ENCODE measurements at regions not wholly inside any gene's neighbourhood (a gene's known extent, or its start where the extent isn't known, plus 50 kb on each side); places are given as distances from the start of the nearest gene placed in this dataset.
A peak's percentile ranks its signal among the peaks of the same experiment; 100 is the strongest.
"Not testable (repeated sequence)": the region's sequence is repeated elsewhere in the genome, so short reads cannot be mapped to it uniquely, and the experiment has no call there.

DNA sequence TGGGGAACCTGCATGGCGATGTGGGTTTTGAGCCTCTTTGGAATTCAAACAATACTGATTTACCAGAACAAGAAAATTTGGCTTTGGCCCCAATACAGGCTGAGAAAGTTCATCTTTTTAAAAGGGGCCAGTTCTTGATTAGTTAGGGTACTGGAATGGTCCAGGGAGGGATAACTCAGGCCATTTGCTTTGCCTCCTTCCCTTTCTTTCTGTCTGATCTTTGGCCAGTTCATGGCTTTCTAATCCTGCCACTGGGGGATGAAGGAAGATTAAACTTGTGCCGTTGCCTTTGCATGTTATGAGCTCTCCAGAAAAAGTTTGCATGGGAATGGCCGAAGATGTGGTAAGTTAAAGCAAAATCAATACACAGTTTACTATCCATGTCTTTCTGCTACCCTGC lies 78.4 kb downstream of the ADAMTS15 start:
- no peak for DNase-seq (ENCODE audit: low spot score)

DNA sequence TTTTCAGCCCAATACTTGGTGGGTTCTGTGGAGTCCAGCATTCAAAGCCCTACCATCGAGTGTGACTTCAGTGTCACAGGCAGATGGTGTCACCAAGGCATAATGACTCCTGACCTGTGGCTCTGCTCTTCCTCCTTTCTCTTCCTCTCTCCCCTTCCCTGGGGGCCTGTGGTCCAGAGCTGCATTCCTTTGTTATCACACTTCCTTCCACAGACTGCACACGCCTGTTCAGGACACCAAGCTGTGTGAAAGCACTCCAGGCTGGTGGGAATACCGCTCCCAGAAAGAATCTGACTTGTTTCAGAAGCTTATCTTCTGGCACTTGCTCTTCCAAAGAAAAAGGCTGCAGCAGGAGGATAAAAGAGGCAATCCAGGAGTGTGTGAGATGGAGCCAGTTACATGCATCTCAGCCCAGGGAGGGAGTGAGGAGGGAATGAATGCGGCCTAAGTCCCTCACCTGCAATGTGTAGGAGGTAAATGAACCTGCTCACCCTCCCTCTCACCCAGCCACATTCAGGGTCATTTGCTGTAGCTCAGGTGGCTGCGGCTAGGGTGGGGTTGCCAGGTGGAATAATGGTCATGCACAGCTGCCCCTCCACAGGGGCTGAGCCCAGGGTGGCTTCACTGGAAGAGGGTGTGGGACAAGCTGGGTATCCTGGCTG lies 79.3 kb downstream of the ADAMTS15 start:
- peak; percentile 41 for DNase-seq (ENCODE audit: low spot score)

DNA sequence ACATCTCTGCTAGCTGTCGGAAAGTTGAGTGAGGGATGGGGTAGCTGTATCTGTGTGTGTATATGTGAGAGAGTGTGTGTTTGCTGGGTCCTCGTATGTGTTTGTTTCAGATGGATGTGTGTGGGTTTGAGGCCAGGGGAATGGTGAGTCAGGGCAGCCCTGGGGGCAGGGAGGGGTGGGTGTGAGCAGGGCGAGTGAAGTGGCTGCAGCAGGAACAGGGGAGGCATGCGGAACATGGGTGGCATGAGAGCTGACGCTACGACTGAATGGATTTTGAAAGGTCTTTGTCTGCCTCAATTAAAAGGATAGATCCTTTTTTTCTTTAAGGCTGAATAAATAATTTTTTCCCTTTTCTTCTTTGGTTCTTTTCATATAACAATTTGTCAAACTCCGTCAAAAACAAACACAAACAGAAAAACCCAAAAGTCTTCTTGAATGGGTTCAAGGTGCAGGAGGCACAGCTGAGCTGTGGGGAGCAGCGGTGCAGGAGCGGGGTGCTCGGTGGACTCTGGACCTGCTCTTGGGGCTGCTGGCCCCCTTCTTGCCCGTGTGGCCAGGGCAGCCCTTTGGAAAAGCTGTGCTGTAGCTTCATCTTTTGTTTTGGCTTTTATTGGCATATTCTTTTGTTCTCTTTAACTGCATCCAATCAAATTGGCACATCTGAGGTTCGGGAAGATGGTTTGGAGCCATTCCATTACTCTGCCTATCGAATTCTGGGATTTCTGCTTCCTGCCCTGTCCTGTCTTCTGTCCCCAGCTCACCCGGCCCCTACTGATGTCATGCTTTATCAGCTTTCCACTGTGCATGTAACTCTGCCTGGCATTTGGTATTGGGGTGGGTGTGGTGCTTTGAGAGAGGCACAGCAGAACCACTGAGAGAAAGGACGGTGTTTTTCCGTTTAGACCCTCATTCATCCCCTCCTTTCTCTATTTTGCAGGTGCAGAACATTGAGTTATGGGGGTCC lies 80.1 kb downstream of the ADAMTS15 start:
- no peak for DNase-seq (ENCODE audit: low spot score)

DNA sequence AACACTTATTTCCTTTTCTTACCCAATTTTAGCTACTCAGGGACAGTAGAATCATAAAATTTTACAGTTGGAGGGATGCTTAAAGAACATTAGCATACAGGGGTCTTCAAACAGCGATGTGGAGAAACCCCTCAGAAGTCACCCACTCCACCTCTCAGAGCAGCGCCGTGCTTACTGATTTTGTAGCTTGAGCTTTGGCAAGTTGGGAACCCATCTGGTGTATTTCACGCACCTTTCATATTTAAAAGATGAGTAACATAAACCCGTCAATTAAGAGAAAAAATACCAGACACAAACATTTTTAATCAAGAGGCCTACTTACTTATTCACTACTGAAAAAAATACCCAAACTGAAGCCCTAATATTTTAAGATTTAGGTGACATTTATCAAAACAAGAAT lies 80.9 kb downstream of the ADAMTS15 start:
- DNase-seq (ENCODE audit: low spot score): no peak

DNA sequence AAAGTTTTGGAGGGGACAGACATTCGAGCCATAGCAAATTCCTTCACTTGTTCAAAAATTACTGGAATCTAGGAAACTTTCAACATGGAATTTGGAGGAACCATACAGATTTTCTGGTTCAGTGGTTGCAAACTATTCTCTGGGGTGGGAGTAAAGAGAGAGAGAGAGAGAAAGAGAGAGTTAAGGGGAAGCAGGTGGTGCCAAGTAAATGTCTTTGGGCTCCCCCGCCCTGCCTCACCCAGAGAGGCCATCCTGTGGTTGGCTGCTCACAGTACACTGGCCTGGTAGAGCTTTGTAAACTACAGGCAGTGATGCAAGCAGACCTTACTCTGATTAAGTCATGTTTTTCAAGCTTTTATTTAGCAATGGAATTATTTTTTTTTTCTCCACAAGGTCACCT lies 82.6 kb downstream of the ADAMTS15 start:
- DNase-seq (ENCODE audit: low spot score): peak; percentile 84

DNA sequence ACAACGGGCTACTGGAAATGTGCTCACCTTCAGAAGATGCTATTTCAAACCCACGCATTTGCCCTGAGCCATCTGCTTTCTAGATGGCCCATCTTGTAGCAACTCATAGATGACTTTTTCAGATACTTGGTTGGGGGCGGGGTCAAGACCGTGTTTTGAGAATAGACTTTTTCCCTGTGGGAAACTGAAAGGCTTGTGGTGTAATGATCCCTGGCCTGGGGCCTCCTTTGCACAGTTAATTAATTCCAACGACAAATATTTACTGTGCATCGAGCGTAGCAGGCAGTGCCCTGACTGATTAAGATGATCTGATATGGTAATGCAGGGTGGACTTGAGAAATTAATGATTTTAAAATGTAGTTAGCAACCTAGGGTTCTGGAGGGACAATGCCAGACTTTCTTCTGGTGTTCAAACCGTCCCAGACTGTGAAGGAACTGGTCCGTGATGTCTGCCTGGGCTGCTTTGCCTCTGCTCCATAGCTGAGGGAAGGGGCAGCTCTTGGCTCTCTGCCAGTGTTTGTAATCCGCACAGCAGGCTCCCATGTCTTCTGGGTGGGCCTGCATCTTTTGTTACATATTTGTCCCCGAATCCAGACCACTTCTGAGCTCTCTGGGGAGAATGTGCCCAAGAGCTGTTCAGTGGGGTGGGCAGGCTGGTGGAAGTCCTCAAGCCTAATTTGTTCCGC lies 84.8 kb downstream of the ADAMTS15 start:
- DNase-seq (ENCODE audit: low spot score): no peak

DNA sequence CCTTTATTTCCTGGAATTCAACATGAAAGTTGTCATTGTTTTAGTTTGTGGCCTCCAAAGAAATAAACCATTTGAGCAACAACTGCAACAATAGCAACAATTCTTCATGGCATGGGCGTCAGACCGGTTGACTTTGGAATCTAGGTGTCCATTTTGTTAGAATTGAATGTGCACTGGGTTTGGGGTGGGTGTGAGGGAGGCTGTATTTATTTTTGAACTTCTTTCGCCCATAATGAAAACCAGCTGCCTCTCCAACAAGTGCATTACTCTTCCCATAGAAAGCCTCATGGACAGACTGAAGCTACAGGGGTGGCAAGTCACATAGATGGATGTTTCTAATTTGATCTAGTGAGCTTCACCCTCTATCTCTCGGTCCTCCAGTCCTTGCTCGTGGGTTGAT lies 85.4 kb downstream of the ADAMTS15 start:
- DNase-seq (ENCODE audit: low spot score): no peak

DNA sequence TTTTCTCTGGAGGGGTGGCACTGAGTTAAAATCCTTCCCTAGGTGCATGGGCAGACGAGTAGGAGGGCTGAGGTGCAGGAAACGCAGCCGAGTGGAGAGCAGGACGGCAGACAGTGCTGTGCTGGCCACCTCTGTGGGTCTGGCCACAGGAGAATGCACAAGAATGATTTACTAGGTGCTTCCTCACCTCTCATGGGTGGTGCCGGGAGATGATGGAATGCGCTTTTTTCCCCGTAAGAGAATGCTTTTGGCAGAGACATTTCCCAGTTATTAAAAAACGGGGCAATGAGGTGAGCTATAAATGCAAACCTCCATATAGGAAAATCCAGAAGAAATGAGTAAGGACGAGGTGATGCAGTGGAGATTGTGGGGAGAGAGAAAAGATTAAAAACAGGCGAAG lies 86.1 kb downstream of the ADAMTS15 start:
- no peak for DNase-seq (ENCODE audit: low spot score)

DNA sequence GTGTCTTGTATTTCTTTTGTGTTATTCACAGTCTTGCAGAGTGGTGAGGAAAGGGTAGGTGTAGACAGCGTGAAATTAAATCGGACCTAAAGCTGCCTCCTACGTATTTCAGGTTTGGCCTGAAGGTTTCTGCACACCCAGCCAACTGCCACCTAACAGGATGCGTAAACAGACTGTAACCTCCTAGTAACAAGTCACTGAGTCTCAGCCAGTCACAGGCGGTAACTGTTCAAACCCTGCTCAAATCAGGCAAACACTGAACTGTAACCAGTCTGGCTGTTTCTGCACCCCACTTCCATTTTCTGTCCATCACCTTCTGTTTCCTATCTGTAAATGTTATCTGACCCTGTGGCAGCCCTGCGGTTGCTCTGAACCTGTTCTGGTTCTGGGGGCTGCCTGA lies 87.1 kb downstream of the ADAMTS15 start:
- no peak for DNase-seq (ENCODE audit: low spot score)

DNA sequence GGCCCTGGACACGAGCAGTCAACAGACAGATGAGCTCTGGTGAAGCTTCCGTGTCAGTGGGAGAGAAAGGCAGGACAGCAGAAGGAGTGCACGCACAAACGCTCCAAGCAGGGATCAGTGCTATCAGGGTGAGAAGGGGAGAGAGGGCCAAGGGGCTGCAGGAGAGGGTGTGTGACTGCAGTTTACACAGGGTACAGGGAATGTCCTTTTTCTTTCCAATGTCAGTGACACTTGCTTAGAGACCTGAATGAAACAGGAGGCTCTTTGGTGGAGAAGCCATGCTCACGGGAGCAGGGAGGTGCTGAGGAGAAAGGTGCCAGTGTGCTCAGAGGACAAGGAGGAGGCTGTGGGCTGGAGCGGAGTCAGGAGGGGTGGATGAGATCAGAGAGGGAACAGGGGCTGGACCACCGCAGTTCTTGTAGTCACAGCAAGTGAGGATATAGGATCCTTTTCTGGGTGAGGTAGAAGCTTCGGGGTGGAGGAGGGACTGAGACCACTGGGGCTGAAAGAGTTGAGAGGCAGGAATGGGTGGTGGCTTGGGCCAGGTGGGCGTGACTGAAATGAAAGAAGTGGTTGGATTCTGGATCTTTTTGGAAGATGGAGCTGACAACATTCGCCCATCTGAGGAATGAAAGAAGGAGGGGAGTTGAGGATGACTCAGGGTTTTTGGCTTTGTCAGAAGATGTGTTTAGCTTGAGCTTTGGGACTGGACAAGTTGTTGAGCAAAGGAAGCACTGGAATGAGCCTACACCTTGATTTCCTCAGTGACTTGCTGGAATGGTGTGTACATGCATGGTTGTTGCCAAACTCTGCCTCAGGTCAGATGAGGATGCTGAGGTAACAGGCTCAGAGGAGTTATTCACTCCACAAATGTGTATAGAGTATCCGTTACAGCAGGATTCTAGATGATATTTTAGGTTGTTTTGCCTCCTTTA lies 87.9 kb downstream of the ADAMTS15 start:
- DNase-seq (ENCODE audit: low spot score): no peak

DNA sequence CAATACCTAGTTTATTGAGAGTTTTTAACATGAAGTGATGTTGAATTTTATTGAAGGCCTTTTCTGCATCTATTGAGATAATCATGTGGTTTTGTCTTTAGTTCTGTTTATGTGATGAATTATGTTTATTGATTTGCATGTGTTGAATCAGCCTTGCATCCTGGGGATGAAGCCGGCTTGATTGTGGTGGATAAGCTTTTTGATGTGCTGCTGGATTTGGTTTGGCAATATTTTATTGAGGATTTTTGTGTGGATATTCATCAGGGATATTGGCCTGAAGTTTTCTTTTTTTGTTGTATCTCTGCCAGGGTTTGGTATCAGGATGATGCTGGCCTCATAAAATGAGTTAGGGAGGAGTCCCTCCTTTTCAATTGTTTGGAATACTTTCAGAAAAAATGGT lies 91.2 kb downstream of the ADAMTS15 start:
- DNase-seq (ENCODE audit: low spot score): not testable (repeated sequence)

DNA sequence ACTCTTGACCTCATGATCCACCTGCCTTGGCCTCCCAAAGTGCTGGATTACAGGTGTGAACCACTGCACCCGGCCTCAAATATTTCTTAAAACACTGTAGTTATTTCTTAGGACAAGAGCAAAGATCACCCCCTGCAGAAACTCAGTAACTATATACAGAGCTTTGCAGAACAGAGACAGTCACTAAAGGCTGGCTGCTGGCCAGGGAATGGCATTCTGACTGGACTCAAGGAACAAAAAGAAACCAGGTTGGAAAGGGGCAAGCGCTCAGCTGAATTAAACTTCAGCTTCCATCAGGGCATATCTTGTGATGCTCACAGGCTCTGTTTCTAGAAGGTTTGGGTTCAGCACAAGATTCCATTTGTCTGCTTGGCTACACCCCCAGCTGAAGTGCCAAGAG lies 95.8 kb downstream of the ADAMTS15 start:
- no peak for DNase-seq (ENCODE audit: low spot score)

DNA sequence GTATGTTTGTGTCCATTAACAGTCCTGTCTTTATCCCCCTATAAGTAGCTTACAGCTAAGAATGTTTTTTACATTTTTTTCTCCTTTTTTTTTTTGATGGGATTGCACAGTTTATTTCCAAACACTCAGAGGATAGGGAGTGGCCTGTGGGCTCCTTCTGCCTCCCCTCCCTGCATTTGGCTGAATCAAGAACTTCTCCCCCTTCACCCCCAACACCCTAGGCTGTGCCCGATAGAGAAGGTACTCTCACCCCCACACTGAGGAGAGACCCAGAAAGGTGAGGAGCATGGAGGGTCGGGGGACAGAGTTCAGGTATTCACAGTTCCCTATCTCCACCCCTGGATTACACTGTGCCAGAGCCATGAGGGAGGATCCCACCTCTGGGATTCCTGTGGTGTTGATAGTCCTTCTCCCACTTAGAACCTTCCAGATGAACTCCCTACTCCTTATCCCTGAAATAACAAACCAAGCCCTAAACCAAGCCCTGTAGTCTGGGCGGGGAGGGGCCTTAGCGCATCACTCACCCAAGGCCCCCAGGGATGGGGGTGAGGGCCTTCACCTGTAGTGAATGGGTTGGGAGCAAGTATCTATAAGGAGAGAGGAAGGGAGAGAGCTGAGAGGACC lies 97.1 kb downstream of the ADAMTS15 start:
- no peak for DNase-seq (ENCODE audit: low spot score)

DNA sequence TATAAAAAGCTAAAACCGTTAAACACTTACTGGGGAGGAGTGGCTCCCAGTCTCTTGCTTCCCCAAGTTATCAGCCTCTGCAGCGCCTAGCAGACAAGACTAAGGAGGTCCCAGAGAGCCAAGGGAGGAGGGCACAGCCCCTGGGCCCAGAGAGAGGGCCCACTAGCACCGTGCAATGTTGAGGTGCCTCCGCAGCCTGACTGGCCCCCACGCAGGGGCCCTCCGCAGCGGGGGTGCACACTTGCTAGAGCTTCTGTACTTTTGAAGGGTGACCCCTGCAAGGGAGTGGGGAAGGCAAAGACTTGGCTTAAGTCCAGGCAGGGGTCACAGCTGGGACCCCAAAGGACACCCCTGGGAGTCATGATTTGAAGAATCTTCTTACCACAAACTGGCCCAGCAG lies 98.0 kb downstream of the ADAMTS15 start:
- DNase-seq (ENCODE audit: low spot score): no peak

DNA sequence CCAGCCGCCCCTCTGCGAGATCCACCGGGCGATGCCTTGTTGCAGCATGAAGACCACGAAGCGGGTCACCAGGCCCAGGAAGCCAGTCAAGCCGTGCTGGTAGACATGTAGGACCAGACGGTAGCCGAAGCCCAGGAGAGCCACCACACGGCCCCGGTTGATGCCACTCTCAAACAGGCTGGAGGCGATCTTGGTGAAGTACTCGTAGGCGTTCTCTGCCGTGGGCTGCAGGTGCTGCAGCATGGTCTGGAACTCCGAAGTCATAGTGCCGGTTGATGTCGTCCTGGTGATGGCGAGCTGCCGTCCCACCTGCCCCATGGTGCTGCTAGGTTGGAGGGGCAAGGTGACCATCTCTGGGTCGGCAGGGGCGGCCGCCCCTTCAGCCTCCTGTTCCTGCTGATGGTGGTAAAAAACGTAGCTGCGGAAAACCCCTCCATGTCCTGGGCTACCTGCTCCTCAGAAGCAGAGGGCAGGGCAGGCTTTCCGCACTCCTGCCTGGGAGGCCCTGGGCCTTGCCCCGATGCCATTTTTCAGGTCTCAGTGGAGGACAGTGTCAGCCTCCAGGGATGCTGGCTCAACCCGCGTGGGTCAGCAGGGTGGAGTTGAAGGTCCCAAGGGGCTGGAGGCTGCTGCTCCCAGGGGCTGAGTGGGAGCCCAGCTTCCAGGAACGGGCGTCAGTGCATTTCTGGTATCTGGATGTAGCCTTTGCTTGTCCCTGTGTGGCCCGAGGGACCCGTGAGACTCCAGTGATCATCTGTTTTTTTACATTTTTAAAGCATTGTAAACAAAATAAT lies 98.7 kb downstream of the ADAMTS15 start:
- no peak for DNase-seq (ENCODE audit: low spot score)

DNA sequence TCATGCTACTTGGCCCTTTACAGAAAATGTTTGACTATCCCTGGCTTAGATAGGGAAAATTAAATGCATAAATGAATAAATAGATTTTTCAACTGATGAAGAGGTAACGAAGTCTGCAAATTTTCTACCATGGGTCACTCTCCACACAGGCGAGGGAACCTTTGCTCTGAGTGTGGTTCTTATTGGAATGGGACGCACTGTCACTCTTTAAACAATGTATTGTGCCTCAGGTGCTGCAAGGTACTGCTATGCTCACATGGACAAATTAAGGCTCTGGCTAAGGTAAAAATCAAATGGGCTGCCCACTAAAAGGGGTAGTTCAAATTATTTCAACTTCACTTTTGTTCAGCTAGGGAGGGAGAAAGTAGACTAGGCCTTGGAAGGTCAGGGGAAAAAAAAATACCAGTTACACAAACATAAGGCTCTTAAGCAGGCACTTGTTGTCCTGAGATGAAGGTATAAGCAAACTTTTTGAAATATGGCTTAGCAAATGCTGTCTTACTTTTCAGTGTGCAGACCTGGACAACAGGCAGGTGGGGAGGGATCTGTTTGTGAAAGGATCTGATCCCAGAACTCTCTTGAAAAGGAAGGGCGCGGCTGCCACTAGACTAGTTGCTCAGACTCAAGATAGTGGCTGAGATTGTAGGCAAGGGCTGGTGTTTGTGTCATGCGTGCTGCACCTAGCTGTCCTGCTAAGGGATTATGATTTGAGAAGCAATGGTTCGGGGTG lies 99.5 kb downstream of the ADAMTS15 start:
- DNase-seq (ENCODE audit: low spot score): no peak

DNA sequence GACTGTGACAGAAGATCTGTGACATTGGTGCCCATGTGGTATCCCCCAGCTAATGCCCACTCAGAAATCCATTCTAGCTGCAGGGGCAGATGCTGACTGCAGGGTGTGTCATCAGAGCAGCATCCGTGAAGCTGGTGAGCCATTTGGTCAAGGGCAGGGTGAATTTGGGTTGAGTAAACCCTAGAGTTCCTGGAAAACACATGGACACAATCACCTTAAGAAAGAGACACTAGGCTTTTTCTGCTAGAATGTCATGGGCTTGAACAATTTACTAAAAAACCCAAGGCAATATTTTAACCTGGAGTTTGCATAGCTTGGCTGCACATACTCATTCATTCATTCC lies 100.0 kb downstream of the ADAMTS15 start:
- peak; percentile 31 for DNase-seq (ENCODE audit: low spot score)

DNA sequence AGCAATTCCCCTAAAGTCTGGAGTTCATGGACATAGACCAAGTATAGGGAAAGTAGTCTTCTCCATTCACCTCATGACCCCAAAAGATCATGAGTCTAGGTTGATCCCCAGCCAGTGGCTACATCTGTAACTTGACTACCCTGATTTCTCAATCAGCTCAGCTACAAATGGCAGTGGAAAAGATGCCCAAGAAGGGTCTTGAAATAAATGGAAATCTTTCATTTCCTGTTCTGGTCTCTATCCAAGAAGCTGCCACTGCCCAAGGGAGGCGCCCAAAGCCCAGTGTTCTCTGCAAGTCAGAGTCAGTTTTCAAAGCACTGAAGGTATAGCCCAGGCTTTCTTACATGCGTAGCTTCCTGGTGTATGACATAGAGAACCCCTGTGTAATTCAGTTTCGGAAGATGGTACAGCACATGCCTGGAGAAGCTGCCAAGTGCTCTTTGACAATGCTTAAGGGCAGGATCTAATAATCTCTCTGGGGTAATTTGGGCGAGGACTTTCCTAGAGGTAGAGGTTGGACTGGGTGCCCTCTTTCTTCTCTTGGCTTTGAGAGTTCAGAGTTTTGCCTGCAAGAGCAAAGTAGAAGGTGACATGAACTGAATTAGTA lies 101.1 kb downstream of the ADAMTS15 start:
- DNase-seq (ENCODE audit: low spot score): no peak

DNA sequence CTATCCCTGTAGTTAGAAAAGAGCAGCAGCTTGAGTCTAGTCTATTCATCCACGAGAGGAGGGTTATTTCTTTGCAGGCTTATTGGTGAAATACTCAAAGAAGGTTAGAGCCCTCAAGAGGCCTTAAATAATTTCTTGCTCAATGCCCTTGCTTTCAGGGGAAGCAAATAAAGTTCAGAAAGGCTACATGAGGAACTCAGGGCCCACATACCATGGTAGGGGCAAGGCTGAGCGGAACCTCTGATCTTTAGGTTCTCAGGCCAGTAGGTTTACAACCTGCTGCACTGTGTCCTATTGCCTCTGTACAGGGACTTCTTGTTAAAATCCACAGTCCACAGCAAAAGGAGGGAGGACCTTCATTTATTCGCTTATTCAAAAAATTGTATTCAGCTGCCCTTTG lies 101.7 kb downstream of the ADAMTS15 start:
- no peak for DNase-seq (ENCODE audit: low spot score)
